NB4 (cell line): ENCODE measurements at regions not wholly inside any gene's neighbourhood (a gene's known extent, or its start where the extent isn't known, plus 50 kb on each side); places are given as distances from the start of the nearest gene placed in this dataset.
"Not testable (repeated sequence)": the region's sequence is repeated elsewhere in the genome, so short reads cannot be mapped to it uniquely, and the experiment has no call there.

Experiments
- DNase-seq: peaks from one replicate; pipeline ENCODE4 v3.0.0; 2010; ENCODE audit warnings: low read depth
- H3K4me3 ChIP-seq: one replicate; pipeline ENCODE4 v1.5.1; 2011; ENCODE audit warnings: mild to moderate bottlenecking, low read depth, low read length, moderate library complexity
- MYC ChIP-seq: IDR thresholded peaks from 2 replicates; pipeline ENCODE4 v1.6.1; 2011; ENCODE audit warnings: low read depth, low read length
- POLR2A ChIP-seq: IDR thresholded peaks from 2 replicates; pipeline ENCODE4 v1.6.1; 2011; ENCODE audit warnings: mild to moderate bottlenecking; ENCODE audit not compliant: insufficient read length; ENCODE audit errors: extremely low read depth
- TF ChIP-seq, protein P1 (sequence below): IDR thresholded peaks from 2 replicates; pipeline ENCODE4 v1.6.1; 2011; ENCODE audit warnings: low read depth, low read length
- TF ChIP-seq, protein P2 (sequence below): IDR thresholded peaks from one replicate; pipeline ENCODE4 v1.5.1; 2012; ENCODE audit warnings: low read depth, low read length

DNA sequence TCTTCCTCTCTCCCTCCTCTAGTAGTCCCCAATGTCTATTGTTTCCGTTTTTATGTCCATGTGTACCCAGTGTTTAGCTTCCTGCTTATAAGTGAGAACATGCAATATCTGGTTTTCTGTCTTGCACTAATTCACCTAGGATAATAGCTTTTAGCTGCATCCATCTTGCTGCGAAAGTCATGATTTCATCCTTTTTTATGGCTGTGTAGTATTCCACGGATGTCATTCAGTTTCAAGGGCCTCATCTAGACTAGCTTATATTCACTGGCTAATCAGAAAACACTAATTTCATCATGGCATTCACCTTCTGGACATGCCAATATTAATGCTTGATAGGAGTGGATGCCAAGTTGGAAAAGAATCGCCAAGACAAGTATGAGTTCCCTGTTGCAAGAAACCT is 619.6 kb upstream of the AUTS2 start:
- DNase-seq, result no peak
- no peak overlapping the region for H3K4me3 ChIP-seq
- no peak for TF ChIP-seq MYC
- TF ChIP-seq, protein P1, sequence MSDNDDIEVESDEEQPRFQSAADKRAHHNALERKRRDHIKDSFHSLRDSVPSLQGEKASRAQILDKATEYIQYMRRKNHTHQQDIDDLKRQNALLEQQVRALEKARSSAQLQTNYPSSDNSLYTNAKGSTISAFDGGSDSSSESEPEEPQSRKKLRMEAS, result no peak
- no peak for TF ChIP-seq POLR2A
- TF ChIP-seq, protein P2, sequence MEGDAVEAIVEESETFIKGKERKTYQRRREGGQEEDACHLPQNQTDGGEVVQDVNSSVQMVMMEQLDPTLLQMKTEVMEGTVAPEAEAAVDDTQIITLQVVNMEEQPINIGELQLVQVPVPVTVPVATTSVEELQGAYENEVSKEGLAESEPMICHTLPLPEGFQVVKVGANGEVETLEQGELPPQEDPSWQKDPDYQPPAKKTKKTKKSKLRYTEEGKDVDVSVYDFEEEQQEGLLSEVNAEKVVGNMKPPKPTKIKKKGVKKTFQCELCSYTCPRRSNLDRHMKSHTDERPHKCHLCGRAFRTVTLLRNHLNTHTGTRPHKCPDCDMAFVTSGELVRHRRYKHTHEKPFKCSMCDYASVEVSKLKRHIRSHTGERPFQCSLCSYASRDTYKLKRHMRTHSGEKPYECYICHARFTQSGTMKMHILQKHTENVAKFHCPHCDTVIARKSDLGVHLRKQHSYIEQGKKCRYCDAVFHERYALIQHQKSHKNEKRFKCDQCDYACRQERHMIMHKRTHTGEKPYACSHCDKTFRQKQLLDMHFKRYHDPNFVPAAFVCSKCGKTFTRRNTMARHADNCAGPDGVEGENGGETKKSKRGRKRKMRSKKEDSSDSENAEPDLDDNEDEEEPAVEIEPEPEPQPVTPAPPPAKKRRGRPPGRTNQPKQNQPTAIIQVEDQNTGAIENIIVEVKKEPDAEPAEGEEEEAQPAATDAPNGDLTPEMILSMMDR, result no peak

DNA sequence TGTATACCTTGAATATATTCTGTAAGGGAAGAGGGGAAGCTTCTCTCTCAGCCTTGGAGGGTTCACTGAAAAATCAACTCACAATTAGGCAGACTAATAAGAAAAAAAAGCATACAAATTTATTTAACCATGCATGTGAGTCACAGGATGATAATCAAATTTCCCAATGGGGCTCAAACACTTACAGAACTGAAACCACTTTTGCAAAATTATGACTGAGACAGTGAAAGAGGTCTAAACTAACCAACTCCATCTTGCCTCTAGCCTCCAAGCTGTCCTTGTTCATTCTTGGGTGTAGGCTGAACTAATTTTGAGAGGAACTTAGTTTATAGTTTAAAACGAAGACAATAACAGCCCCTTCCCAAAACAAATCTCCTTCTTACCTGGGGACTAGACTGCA is 618.3 kb upstream of the AUTS2 start:
- no peak overlapping the region for H3K4me3 ChIP-seq
- peak; percentile 2 for DNase-seq
- TF ChIP-seq POLR2A (no peak), MYC (no peak)
- TF ChIP-seq, protein P1, result no peak
- TF ChIP-seq, protein P2, result no peak

DNA sequence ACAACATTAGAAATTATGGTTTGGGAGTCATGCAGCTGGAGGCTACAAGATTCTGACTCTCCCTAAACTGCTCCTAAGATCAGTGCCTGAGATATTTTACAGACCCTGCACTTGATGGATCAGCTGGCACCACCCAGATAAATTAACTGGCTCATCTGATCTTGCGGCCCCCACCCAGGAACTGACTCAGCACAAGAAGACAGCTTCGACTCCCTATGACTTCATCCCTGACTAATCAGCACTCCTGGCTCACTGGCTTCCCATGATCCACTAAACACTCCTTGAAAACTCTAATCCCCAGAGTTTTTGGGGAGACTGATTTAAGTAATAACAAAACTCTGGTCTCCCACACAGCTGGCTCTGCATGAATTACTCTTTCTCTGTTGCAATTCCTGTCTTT is 617.8 kb upstream of the AUTS2 start:
- not testable (repeated sequence) for DNase-seq, H3K4me3 ChIP-seq

DNA sequence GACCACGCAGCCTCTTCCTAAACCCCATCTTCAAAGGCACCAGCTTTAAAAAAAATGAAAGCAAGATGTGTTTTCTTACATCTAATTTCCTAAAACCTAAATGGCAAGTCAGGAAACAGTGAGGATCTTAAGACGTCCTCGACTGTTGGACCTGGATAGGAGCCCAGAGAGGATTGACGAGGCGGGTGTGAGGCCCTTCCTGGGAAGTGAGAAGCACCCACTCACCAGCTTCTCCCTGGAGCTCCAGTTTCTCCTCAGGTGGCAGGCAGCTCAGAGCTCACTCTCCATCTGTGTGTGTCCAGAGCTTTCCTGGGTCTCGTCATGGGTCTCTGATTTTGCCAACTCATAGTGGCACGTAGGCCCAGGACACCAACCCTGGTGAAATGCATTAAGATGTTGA is 614.0 kb upstream of the AUTS2 start:
- DNase-seq, result no peak
- no peak for TF ChIP-seq MYC
- TF ChIP-seq, protein P2, result no peak

DNA sequence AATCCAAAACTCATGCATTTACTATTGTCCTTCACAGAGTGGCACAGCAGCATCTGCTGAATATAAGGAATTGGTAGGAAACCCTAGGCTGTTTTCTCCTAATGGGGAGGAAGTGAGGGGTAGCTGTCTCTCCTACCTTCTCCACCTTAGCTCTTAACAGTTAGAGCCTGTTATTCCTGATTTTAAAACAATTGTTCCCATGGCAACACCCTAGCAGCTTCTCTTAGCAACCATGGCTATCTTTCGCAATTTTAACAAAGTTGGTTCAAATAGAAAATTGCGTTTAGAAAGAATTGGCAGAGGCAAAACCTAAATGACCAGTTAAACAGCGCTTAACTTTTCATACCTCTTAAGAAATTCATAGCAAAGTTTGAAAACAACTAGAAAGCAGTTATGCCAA is 603.4 kb upstream of the AUTS2 start:
- no peak for DNase-seq

More for the DNA sequence above, 614.0 kb upstream of the AUTS2 start:
- H3K4me3 ChIP-seq, result no peak overlapping the region

DNA sequence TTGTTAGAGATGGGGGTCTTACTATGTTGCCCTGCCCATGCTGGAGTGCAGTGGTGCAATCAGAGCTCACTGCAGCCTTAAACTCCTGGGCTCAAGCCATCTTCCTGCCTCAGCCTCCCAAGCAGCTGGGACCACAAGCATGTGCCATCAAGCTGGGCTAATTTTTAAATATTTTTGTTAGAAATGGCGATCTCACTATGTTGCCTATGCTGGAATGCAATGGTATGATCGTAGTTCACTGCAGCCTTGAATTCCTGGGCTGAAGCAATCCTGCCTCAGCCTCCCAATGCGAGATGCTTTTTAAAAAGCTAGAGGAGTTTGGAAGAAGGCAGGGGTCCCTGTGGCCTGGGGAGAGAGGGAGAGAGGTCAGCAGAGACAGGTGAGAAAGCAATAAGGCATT is 600.1 kb upstream of the AUTS2 start:
- no peak for DNase-seq
- TF ChIP-seq, protein P1, result no peak
- TF ChIP-seq MYC, result no peak
- TF ChIP-seq, protein P2, result no peak
- no peak for TF ChIP-seq POLR2A
- H3K4me3 ChIP-seq, result no peak overlapping the region

More for the DNA sequence above, 603.4 kb upstream of the AUTS2 start:
- TF ChIP-seq POLR2A (no peak), MYC (no peak)
- TF ChIP-seq, protein P2, result no peak
- TF ChIP-seq, protein P1, result no peak
- H3K4me3 ChIP-seq, result no peak overlapping the region
